ENCODE measurements at regions not wholly inside any gene's neighbourhood (a gene's known extent, or its start where the extent isn't known, plus 50 kb on each side); places are given as distances from the start of the nearest gene placed in this dataset.

- Histone ChIP-seq H3K4me1 (ENCODE audit: insufficient read depth, low read length, severe bottlenecking) (no peaks in the 10 kb centered on the region), H3K27ac (ENCODE audit: low read depth, low read length, poor library complexity, severe bottlenecking) (no peak overlapping the region), H3K9ac (ENCODE audit: low read length) (no peak overlapping the region), H3F3A (ENCODE audit: insufficient read depth, low read length) (no peaks in the 10 kb centered on the region), H3K4me3 (ENCODE audit: low read depth, low read length, poor library complexity, severe bottlenecking) (no peak overlapping the region), H4K20me1 (ENCODE audit: insufficient read depth, low read length) (no peaks in the 10 kb centered on the region), H3K79me2 (ENCODE audit: insufficient read depth, low read length) (no peaks in the 10 kb centered on the region), H2AFZ (ENCODE audit: low read length) (no peak overlapping the region), H3K9me2 (ENCODE audit: low read depth, low read length) (no peaks in the 10 kb centered on the region), H3K27me3 (ENCODE audit: insufficient read depth, low read length) (no peaks in the 10 kb centered on the region), H3K36me3 (ENCODE audit: insufficient read depth, low read length) (no peaks in the 10 kb centered on the region), H3K4me2 (ENCODE audit: low read length) (no peak overlapping the region), H3K9me3 (ENCODE audit: low read length) (no peaks in the 10 kb centered on the region)
- TF ChIP-seq EZH2 (IDR thresholded peaks at IDR 0.05; ENCODE audit: borderline replicate concordance, low read length) (no peak), CTCF (IDR thresholded peaks at IDR 0.05; ENCODE audit: low read length) (no peak)
Observed at GRCh38 chr3:168709073-168709472, 613.3 kb upstream of the GOLIM4 start.

- no peaks in the 10 kb centered on the region for H3K9me3 ChIP-seq (ENCODE audit: low read length)
- no peak overlapping the region for H3K9ac ChIP-seq (ENCODE audit: low read length)
- no peaks in the 10 kb centered on the region for H3K9me2 ChIP-seq (ENCODE audit: low read depth, low read length)
- H3F3A ChIP-seq (ENCODE audit: insufficient read depth, low read length), result no peaks in the 10 kb centered on the region
- H2AFZ ChIP-seq (ENCODE audit: low read length), result no peak overlapping the region
- no peak overlapping the region for H3K4me3 ChIP-seq (ENCODE audit: low read depth, low read length, poor library complexity, severe bottlenecking)
- no peaks in the 10 kb centered on the region for H3K36me3 ChIP-seq (ENCODE audit: insufficient read depth, low read length)
- no peaks in the 10 kb centered on the region for H3K4me1 ChIP-seq (ENCODE audit: insufficient read depth, low read length, severe bottlenecking)
- H3K79me2 ChIP-seq (ENCODE audit: insufficient read depth, low read length), result no peaks in the 10 kb centered on the region
- H3K27me3 ChIP-seq (ENCODE audit: insufficient read depth, low read length), result no peaks in the 10 kb centered on the region
- no peak overlapping the region for H3K4me2 ChIP-seq (ENCODE audit: low read length)
- TF ChIP-seq EZH2 (IDR thresholded peaks at IDR 0.05; ENCODE audit: borderline replicate concordance, low read length) (no peak), CTCF (IDR thresholded peaks at IDR 0.05; ENCODE audit: low read length) (no peak)
- H3K27ac ChIP-seq (ENCODE audit: low read depth, low read length, poor library complexity, severe bottlenecking), result no peak overlapping the region
- H4K20me1 ChIP-seq (ENCODE audit: insufficient read depth, low read length), result no peaks in the 10 kb centered on the region
Observed at GRCh38 chr3:168707900-168708299, 612.2 kb upstream of the GOLIM4 start.

- no peak overlapping the region for H3K4me2 ChIP-seq (ENCODE audit: low read length)
- no peaks in the 10 kb centered on the region for H3K9me3 ChIP-seq (ENCODE audit: low read length)
- no peaks in the 10 kb centered on the region for H3K4me1 ChIP-seq (ENCODE audit: insufficient read depth, low read length, severe bottlenecking)
- H4K20me1 ChIP-seq (ENCODE audit: insufficient read depth, low read length), result no peaks in the 10 kb centered on the region
- no peaks in the 10 kb centered on the region for H3K36me3 ChIP-seq (ENCODE audit: insufficient read depth, low read length)
- no peak overlapping the region for H2AFZ ChIP-seq (ENCODE audit: low read length)
- no peak overlapping the region for H3K9ac ChIP-seq (ENCODE audit: low read length)
- no peak for TF ChIP-seq EZH2 (IDR thresholded peaks at IDR 0.05; ENCODE audit: borderline replicate concordance, low read length)
- TF ChIP-seq CTCF (IDR thresholded peaks at IDR 0.05; ENCODE audit: low read length), result no peak
- no peaks in the 10 kb centered on the region for H3K27me3 ChIP-seq (ENCODE audit: insufficient read depth, low read length)
- no peaks in the 10 kb centered on the region for H3K79me2 ChIP-seq (ENCODE audit: insufficient read depth, low read length)
- no peaks in the 10 kb centered on the region for H3K9me2 ChIP-seq (ENCODE audit: low read depth, low read length)
- no peaks in the 10 kb centered on the region for H3F3A ChIP-seq (ENCODE audit: insufficient read depth, low read length)
- H3K4me3 ChIP-seq (ENCODE audit: low read depth, low read length, poor library complexity, severe bottlenecking), result no peak overlapping the region
- H3K27ac ChIP-seq (ENCODE audit: low read depth, low read length, poor library complexity, severe bottlenecking), result no peak overlapping the region
Observed at GRCh38 chr3:168705412-168705811, 609.7 kb upstream of the GOLIM4 start.
